ENCODE measurements at regions not wholly inside any gene's neighbourhood (a gene's known extent, or its start where the extent isn't known, plus 50 kb on each side); places are given as distances from the start of the nearest gene placed in this dataset.

GRCh38 chr13:62653371-62653770 is 1237.7 kb upstream of the PCDH20 start:
- H3K27ac ChIP-seq, result no peak overlapping the region
- DNase-seq (ENCODE audit: low spot score), result peak; percentile 6
- POLR2A ChIA-PET (ENCODE audit: low non-redundant PET), result no interaction called here
- TF ChIP-seq CTCF (conservative IDR thresholded peaks at IDR 0.05; ENCODE audit: low read depth), result no peak
- CTCF ChIA-PET, result no interaction called here

GRCh38 chr13:62643799-62644524 is 1228.3 kb upstream of the PCDH20 start:
- H3K27ac ChIP-seq, result no peak overlapping the region
- POLR2A ChIA-PET (ENCODE audit: low non-redundant PET), result no interaction called here
- no peak for DNase-seq (ENCODE audit: low spot score)
- TF ChIP-seq CTCF (conservative IDR thresholded peaks at IDR 0.05; ENCODE audit: low read depth), result no peak
- CTCF ChIA-PET, result no interaction called here

DNA sequence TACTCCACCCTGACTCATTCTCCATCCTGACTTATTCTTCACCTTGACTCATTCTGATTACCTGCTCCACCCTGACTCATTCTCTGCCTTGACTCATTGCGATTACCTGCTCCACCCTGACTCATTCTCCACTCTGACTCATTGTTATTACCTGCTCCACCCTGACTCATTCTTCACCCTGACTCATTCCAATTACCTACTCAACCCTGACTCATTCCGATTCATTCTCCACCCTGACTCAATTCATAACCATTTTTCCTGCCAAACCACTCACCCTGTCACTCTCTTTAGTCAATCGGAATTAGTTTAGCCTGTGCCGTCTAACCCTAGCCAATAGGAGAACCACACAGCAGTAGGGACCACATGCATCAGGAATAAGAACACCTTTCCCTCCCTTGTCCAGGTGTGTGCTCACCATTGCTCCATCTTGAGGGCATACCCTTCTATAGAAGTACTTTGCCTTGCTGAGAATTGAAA is 1227.4 kb upstream of the PCDH20 start:
- POLR2A ChIA-PET (ENCODE audit: low non-redundant PET), result no interaction called here
- CTCF ChIA-PET, result no interaction called here
- TF ChIP-seq CTCF (conservative IDR thresholded peaks at IDR 0.05; ENCODE audit: low read depth), result no peak
- peak; percentile 57 for DNase-seq (ENCODE audit: low spot score)
- H3K27ac ChIP-seq, result no peak overlapping the region

- TF ChIP-seq CTCF (conservative IDR thresholded peaks at IDR 0.05; ENCODE audit: low read depth), result no peak
- H3K27ac ChIP-seq, result no peak overlapping the region
- POLR2A ChIA-PET (ENCODE audit: low non-redundant PET), result no interaction called here
- no peak for DNase-seq (ENCODE audit: low spot score)
- CTCF ChIA-PET, result no interaction called here
These were observed 1219.5 kb upstream of the PCDH20 start for GRCh38 chr13:62635161-62635560.

- ChIA-PET POLR2A (ENCODE audit: low non-redundant PET) (no interaction called here), CTCF (no interaction called here)
- DNase-seq (ENCODE audit: low spot score), result no peak
- TF ChIP-seq CTCF (conservative IDR thresholded peaks at IDR 0.05; ENCODE audit: low read depth), result no peak
- no peak overlapping the region for H3K27ac ChIP-seq
These were observed 1217.8 kb upstream of the PCDH20 start for GRCh38 chr13:62633448-62633847.

DNA sequence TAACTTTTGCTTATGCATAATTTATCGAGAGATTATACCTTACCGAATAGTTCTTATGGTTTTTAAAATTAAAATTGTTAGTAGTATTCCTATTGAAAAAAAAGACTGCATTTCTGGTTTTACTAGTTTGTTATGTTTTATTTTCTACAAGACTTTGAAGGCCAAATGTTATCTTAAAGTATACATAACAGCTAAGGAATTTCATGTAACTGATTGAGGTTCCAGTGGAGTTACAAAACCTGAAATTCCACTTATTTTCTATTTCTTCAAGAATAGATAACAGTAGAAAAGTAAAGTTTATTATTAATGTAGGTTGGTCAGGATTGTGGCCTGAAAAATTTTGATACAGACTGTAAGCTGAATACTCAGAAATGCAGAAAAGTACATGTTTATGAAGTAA is 1216.0 kb upstream of the PCDH20 start:
- TF ChIP-seq CTCF (conservative IDR thresholded peaks at IDR 0.05; ENCODE audit: low read depth), result no peak
- CTCF ChIA-PET, result interaction anchor here (0.5 kb wide), 1 partner anchor 914 kb away, joined by 3 read pairs; no protein-coding TSS in a partner anchor
- POLR2A ChIA-PET (ENCODE audit: low non-redundant PET), result no interaction called here
- H3K27ac ChIP-seq, result no peak overlapping the region
- DNase-seq (ENCODE audit: low spot score), result no peak
